HG03439 (cell line): ENCODE measurements at regions not wholly inside any gene's neighbourhood (a gene's known extent, or its start where the extent isn't known, plus 50 kb on each side); places are given as distances from the start of the nearest gene placed in this dataset.
"Not testable (repeated sequence)": the region's sequence is repeated elsewhere in the genome, so short reads cannot be mapped to it uniquely, and the experiment has no call there.

ENCODE experiments used
- ATAC-seq: cut with Tn5 transposase; IDR thresholded peaks from one replicate; pipeline ENCODE4 v1.9.1; 2021; ENCODE audit warnings: mild to moderate bottlenecking, moderate library complexity; ENCODE audit not compliant: unreplicated experiment

DNA sequence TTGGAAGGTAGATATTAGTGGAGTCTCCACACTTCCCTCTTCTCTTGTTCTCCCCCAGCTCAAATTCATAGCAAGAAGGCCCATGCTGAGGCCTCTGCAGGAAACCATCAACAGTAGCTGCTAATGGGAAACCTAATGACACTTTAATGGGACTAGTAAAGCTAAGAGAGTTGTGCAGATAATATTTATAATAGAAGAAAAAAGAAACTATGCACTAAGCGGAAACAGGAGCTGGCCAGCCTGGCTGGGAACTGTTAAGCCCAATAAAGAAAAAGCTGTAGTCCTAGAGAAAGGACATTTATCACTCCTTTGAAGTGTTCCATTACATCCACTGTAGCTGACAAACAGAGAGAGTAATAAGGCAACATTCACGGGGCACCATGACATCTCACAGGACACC lies 229.6 kb downstream of the IGSF11 start:
- no peak for ATAC-seq

DNA sequence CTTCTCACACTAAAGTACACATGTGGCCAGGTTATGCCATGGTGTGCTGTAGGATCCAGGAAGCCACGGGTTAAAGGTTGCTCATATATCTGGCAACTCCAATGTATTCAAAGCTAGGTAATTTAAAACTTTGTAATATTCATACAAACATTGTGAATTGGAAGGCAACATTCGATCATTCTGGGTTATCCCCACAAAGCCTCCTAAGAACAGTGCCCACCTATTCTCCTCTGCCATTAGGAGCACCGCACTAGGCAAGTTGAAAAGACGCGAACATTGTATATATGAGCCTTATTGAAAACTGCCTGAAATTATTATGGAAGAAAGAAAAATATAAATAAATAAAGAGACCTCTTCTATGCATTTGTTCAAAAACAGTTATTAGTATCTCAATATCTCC lies 228.2 kb downstream of the IGSF11 start:
- no peak for ATAC-seq

DNA sequence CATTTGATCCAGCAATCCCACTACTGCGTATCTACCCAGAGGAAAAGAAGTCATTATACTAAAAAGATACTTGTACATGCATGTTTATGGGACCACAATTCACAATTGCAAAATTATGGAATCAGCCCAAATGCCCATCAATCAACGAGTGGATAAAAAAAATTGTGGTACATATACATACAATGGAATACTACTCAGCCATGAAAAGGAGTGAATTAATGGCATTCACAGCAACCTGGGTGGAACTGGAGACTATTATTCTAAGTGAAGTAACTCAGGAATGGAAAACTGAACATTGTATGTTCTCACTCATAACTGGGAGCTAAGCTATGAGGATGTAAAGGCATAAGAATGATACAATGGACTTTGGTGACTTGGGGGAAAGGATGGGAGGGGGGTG lies 227.3 kb downstream of the IGSF11 start:
- not testable (repeated sequence) for ATAC-seq

DNA sequence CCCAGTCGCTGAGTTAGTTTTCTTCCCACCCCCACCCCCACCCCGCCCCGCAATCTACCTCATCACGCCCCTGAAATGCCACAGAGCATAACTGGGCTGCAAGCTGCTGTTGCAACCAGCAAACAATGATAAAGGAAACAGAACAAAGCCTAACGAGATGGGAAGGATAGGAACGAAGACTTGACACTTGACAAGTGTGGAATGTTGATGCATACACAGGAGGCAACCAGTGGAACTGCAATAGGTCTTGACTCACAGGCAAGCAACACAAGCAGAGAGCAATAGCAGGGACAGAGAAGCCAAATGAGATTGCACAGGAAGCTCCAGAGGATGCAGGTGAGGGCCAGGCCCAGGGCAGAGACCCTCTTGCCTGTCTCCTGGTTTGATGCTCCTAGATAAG lies 225.9 kb downstream of the IGSF11 start:
- ATAC-seq = no peak

DNA sequence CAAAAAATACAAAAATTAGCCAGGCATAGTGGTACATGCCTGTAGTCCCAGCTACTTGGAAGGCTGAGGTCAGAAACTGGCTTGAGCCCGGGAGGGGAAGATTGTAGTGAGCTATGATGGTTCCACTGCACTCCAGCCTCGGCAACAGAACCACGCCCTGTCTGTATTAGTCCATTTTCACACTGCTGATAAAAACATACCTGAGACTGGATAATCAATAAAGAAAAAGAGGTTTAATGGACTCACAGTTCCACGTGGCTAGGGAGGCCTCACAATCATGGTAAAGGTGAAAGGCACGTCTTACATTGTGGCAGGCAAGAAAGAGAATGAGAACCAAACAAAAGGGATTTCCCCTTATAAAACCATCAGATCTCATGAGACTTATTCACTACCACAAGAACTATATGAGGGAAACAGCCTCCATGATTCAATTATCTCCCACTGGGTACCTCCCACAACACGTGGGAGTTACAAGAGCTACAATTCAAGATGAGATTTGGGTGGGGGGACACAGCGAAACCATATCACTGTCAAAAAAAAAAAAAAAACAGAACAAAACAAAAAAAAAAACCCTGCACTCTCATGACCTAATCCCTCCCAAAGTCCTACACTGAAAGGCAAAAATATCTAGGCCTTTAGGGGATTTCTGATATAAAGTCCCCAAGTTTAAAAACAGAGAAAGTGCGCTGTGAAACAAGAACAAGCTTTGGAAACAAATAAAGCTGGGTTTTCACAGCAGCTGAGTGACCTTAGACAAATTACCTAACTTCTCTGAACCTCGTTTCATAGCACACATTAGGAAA lies 224.7 kb downstream of the IGSF11 start:
- ATAC-seq = peak; percentile 46

DNA sequence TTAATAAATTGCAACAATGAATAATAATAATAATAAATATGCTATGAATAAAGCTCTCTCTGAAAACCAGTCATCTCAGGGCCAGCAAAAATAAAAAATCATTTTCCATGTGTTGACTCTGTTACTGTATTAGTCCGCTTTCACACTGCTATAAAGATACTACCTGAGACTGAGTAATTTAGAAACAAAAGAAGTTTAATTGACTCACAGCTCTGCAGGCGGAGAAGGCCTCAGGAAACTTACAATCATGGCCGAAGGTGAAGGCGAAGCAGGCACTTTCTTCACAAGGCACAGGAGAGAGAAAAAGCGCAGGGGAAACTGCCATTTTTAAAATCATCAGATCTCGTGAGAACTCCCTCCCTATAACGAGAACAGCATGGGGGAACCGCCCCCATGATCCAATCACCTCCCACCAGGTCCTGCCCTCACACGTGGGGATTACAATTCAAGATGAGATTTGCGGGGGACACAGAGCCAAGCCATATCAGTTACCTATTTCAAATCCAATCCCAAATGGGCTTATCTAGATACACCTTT lies 224.1 kb downstream of the IGSF11 start:
- ATAC-seq = peak; percentile 39

DNA sequence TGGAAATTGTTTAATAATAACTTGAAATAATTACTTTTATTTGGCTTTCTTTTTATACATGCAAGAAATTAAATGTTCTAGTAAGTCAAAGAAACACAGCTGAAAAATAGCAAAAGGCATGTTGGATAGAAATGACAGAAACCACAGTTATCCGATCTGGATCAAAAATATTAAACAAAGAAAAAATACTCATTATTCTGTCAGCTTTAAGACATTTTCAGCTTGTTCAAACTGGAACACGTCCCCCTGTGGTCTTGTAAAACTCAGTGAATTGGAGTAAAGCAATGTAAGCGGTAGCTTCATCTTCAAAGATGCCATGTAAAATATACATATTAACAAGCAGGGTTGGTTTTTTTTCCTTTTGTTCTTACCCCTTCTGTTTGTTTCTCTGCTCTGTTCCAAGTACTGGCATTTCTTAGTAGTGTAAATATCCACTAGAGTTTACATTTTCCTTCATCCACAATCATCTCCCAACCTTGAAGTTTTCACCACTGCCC lies 223.4 kb downstream of the IGSF11 start:
- no peak for ATAC-seq

DNA sequence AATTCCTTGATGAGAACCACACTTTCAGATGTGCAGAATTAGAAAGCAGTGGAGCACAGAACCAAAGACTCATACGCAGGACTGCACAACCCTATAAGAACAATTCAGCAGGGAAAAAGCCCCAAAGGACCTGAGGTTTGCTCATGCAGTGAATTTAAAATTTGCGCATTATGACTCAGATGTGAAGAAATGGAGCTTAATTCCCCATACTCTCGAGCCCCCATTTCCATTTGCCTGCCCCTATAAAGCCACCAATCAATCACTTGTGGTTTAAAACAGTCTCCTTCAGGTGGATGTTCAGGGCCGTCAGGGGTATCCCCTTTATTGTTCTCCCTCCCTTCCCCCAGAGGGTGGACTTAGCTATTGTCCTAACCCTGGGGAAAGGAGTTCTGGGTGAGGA lies 221.2 kb downstream of the IGSF11 start:
- ATAC-seq = no peak

DNA sequence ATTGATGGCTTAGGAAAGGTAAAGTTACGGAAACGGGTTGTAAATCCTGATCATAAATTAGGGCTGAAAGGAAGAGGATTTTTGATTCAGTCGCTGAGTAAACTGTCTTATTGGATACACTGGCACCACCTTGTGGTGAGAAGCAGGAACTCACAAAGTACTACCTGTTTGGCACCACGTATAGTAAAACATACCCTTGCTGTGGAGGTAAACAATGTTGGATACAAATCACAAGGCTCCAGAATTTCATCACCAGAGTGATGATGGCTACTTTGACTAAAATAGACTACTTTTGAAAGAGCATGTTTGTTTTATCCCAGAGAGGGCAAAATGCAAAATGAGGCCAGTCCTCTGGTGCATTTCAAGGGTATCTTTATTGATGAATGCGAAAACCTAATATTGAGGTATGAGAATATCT lies 216.9 kb downstream of the IGSF11 start:
- peak; percentile 85 for ATAC-seq

DNA sequence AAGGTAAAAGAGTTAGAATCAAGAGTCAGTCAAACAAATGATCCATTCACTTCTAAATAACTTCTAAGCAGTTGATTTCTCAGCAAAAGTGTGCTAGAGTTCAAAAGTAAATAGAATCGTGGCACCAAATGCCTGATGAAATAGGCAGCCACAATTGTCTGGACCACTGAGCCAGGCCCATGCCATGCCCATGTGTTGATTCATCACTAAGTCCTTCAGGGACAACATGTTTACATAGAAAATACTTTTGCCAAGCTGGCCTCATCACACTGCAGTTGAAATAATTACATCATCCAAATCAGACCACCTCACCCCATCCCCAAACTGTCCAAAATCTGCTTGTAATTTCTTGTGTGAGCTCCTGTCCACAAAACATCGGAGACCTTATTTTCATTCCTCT lies 216.3 kb downstream of the IGSF11 start:
- no peak for ATAC-seq

DNA sequence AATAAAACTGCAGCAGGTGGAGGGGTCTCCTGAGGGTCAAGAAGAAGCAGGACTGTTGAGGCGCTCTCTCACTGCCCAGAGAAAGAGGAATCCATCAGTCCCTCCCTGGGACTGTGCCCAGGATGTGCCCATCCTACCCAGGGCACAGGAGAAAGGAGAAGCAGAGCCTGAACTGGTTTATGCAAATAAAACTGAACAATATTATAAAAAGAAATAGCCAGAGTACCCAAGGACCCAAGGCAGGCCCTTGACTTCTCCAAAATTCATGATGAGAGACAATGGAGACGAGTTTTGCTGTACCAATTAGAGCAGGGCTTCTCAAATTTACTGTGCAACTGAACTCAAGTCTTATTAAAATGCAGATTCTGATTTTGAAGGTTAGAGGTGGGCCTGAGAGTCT lies 211.0 kb downstream of the IGSF11 start:
- no peak for ATAC-seq

DNA sequence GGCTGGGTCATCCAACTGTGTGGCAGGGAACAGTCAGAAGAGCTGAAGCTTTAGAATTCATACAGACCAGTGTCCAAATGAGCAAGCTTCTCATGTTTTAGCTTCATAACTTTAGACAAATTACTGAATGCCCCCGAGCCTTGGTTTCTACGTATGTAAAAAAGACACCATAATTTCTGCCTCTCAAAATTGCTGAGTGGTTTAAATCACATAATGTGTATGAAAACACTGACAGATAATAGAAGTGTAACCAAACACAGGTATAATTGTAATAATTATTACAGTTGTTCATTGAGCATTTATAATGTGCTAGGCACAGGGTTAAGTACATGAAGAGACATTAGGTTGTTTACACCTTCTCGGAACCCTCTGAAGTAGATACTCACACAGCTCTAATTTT lies 207.2 kb downstream of the IGSF11 start:
- no peak for ATAC-seq

DNA sequence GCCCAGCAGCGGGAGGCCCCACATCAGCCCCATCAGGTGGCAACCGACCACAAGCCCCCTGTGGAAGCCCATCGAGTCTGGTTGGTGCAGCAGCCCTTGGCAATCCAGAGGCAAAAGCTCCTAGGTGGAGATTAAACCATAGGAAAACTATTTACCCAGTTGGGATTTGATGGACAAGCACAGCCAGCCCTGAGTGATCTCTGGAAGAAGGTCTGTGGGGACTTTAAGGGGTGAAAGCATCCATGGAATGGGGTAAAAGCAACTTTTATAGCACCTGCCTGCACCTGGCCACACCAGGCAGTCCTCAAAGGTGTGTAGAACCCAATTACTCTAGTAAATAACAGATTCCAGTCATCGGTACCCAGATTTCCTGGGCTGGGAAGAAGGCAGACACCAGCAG lies 206.3 kb downstream of the IGSF11 start:
- ATAC-seq = no peak

DNA sequence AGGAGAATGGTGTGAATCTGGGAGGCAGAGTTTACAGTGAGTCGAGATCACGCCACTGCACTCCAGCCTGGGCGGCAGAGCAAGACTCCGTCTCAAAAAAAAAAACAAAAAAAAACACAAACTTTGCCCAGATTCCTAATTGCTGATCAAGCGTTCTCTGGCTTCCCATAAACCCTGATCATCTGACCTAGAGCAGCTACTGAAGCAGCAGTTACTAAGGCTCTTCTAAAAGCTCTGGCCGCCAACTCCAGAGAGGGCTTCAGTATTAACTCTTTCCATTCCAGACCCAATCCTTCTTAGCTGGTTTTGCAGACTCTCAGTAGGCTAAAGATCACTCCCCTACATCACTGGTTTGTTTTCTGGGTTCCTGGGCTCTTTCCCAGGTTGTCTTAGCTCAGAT lies 201.6 kb downstream of the IGSF11 start:
- ATAC-seq = no peak

DNA sequence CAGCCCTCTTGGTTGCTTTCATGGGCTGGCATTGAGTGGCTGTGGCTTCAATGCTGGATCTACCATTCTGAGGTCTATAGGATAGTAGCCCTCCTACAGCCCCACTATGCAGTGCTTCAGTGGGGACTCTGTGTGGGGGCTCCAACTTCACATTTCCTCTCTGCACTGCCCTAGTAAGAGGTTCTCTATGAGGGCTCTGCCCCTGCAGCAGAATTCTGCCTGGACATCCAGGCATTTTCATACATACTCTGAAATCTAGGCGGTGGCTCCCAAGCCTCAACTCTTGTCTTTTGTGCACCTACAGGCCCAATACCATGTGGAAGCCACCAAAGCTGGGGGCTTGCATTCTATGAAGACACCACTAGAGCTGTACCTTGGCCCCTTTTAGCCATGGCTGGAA lies 195.8 kb downstream of the IGSF11 start:
- ATAC-seq = no peak

DNA sequence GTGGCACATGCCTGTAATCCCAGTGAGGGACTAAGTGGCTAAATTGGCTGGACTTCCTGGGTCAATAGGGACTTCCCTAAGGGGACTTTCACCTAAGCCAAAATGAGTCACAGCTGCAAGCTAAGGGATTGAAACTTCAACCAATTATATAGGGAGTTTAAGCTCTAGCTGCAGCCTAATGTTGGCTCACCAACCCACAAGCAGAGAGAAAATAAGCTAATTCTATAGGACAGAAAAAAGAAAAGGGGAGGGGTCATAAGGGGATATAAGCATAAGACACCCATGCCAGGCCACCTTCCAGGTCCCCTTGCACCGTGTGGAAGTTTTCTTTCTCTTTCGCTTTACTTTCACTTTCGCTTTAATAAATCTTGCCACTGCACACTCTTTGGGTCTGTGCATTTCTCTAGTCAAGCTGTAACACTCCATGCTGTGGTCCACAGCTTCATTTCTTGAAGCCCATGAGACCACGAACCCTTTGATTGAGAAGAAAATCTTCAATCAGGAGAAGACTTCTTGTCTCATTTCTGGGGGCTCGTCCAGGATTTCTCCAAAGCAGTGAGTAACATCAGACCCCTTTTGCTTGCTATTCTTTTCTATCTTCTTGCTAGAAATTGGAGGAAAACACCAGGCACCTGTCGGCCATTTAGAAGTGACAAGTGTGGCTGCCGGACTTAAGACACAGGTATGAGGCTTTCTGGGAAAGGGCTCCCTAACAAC lies 192.3 kb downstream of the IGSF11 start:
- ATAC-seq = no peak

DNA sequence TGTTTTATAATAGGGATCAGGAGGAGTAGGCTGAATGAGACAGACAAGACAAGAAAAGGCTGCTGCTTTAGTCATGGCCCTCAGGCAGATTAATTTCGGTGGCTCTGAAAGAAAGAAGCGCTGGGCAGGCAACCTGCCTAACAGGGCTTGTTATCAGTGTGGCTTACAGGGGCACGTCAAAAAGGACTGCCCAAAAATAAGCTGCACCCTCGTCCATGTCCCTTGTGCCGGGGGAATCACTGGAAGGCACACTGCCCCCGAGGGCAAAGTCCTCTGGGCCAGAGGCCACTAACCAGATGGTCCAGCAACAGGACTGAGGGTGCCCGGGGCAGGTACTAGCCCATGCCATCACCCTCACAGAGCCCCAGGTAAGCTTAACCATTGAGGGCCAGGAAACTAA lies 188.5 kb downstream of the IGSF11 start:
- no peak for ATAC-seq
